ENCODE measurements at regions not wholly inside any gene's neighbourhood (a gene's known extent, or its start where the extent isn't known, plus 50 kb on each side); places are given as distances from the start of the nearest gene placed in this dataset.
"Not testable (repeated sequence)": the region's sequence is repeated elsewhere in the genome, so short reads cannot be mapped to it uniquely, and the experiment has no call there.

DNA sequence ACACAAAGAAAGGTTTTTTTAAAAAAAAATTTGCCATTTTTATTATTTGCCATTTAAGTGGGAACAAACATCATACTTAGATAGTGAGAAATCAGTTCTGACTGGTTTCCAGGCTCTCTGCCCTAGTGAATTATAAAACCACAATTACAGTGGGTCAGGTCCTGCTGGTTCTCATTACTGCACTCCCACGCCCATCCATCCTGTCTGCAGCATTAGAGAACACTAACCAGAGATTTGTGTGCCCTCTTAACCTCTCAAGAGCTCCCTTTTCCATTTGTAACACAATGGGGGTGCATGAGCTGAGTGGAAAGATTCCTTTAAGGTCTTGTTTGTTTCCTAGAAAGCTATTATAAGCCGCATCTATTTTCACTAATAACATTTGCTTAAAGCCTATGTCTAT lies 489.3 kb downstream of the AMY1C start:
- H3K79me2 ChIP-seq (ENCODE audit: low read length), result no peaks in the 10 kb centered on the region
- no peak for DNase-seq
- no peaks in the 10 kb centered on the region for H3F3A ChIP-seq (ENCODE audit: insufficient read depth, low read length)
- no peak overlapping the region for H3K4me3 ChIP-seq (ENCODE audit: low read length)
- H2AFZ ChIP-seq (ENCODE audit: low read length), result no peak overlapping the region
- no peaks in the 10 kb centered on the region for H3K4me1 ChIP-seq (ENCODE audit: low read length)
- no peaks in the 10 kb centered on the region for H3K27me3 ChIP-seq (replicated peaks; ENCODE audit: insufficient read depth, low read length)
- H3K9ac ChIP-seq (ENCODE audit: low read length), result no peak overlapping the region
- no peaks in the 10 kb centered on the region for H3K36me3 ChIP-seq (replicated peaks; ENCODE audit: insufficient read depth, low read length)
- no peak overlapping the region for H3K27ac ChIP-seq (ENCODE audit: low read length)
- H3K9me2 ChIP-seq (replicated peaks; ENCODE audit: insufficient read depth, low read length), result no peaks in the 10 kb centered on the region
- no peak overlapping the region for H3K4me2 ChIP-seq (ENCODE audit: low read depth, low read length)
- no peaks in the 10 kb centered on the region for H4K20me1 ChIP-seq (ENCODE audit: insufficient read depth, low read length)
- no peak for TF ChIP-seq EZH2phosphoT487 (IDR thresholded peaks at IDR 0.05; ENCODE audit: low read length)
- TF ChIP-seq CTCF (IDR thresholded peaks at IDR 0.05; ENCODE audit: low read length), result no peak
- TF ChIP-seq EZH2 (optimal IDR thresholded peaks at IDR 0.05; ENCODE audit: low read depth, low read length), result no peak
- no peaks in the 10 kb centered on the region for H3K9me3 ChIP-seq (replicated peaks; ENCODE audit: insufficient read depth, low read length)

- no peaks in the 10 kb centered on the region for H3K9me3 ChIP-seq (replicated peaks; ENCODE audit: insufficient read depth, low read length)
- no peak for TF ChIP-seq CTCF (IDR thresholded peaks at IDR 0.05; ENCODE audit: low read length)
- no peak for TF ChIP-seq EZH2 (optimal IDR thresholded peaks at IDR 0.05; ENCODE audit: low read depth, low read length)
- no peak for TF ChIP-seq EZH2phosphoT487 (IDR thresholded peaks at IDR 0.05; ENCODE audit: low read length)
- no peak overlapping the region for H3K27ac ChIP-seq (ENCODE audit: low read length)
- no peak overlapping the region for H3K9ac ChIP-seq (ENCODE audit: low read length)
- H3K4me1 ChIP-seq (ENCODE audit: low read length), result no peaks in the 10 kb centered on the region
- no peaks in the 10 kb centered on the region for H3F3A ChIP-seq (ENCODE audit: insufficient read depth, low read length)
- no peak for DNase-seq
- no peaks in the 10 kb centered on the region for H4K20me1 ChIP-seq (ENCODE audit: insufficient read depth, low read length)
- H3K9me2 ChIP-seq (replicated peaks; ENCODE audit: insufficient read depth, low read length), result no peaks in the 10 kb centered on the region
- no peaks in the 10 kb centered on the region for H3K27me3 ChIP-seq (replicated peaks; ENCODE audit: insufficient read depth, low read length)
- no peak overlapping the region for H3K4me3 ChIP-seq (ENCODE audit: low read length)
- H3K36me3 ChIP-seq (replicated peaks; ENCODE audit: insufficient read depth, low read length), result no peaks in the 10 kb centered on the region
- H3K4me2 ChIP-seq (ENCODE audit: low read depth, low read length), result no peak overlapping the region
- H2AFZ ChIP-seq (ENCODE audit: low read length), result no peak overlapping the region
- no peaks in the 10 kb centered on the region for H3K79me2 ChIP-seq (ENCODE audit: low read length)
Observed at GRCh38 chr1:104248385-104248784, 498.7 kb downstream of the AMY1C start.

GRCh38 chr1:104259481-104259880 lies 509.8 kb downstream of the AMY1C start:
- Histone ChIP-seq H3K4me3 (ENCODE audit: low read length) (no peak overlapping the region), H3K4me1 (ENCODE audit: low read length) (no peaks in the 10 kb centered on the region), H2AFZ (ENCODE audit: low read length) (no peak overlapping the region), H3K36me3 (replicated peaks; ENCODE audit: insufficient read depth, low read length) (no peaks in the 10 kb centered on the region), H3K27me3 (replicated peaks; ENCODE audit: insufficient read depth, low read length) (no peaks in the 10 kb centered on the region), H3K9ac (ENCODE audit: low read length) (no peak overlapping the region), H3K9me3 (replicated peaks; ENCODE audit: insufficient read depth, low read length) (no peaks in the 10 kb centered on the region), H3F3A (ENCODE audit: insufficient read depth, low read length) (no peaks in the 10 kb centered on the region), H3K79me2 (ENCODE audit: low read length) (no peaks in the 10 kb centered on the region), H4K20me1 (ENCODE audit: insufficient read depth, low read length) (no peaks in the 10 kb centered on the region), H3K27ac (ENCODE audit: low read length) (no peak overlapping the region), H3K4me2 (ENCODE audit: low read depth, low read length) (no peak overlapping the region), H3K9me2 (replicated peaks; ENCODE audit: insufficient read depth, low read length) (no peaks in the 10 kb centered on the region)
- no peak for DNase-seq
- no peak for TF ChIP-seq EZH2 (optimal IDR thresholded peaks at IDR 0.05; ENCODE audit: low read depth, low read length)
- no peak for TF ChIP-seq EZH2phosphoT487 (IDR thresholded peaks at IDR 0.05; ENCODE audit: low read length)
- TF ChIP-seq CTCF (IDR thresholded peaks at IDR 0.05; ENCODE audit: low read length), result no peak

DNA sequence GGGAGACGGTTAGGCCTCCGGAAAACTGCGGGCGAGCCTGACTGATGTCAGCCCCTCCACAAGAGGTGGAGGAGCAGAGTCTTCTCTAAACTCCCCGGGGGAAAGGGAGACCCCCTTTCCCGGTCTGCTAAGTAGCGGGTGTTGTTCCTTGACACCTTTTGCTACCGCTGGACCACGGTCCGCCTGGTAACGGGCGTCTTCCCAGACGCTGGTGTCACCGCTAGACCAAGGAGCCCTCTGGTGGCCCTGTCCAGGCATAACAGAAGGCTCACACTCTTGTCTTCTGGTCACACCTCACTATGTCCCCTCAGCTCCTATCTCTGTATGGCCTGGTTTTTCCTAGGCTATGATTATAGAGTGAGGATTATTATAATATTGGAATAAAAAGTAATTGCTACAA lies 513.4 kb downstream of the AMY1C start:
- not testable (repeated sequence) for H2AFZ ChIP-seq (ENCODE audit: low read length); DNase-seq; H3K9me2 ChIP-seq (replicated peaks; ENCODE audit: insufficient read depth, low read length)

More for the DNA sequence above, 513.4 kb downstream of the AMY1C start:
- not testable (repeated sequence) for H4K20me1 ChIP-seq (ENCODE audit: insufficient read depth, low read length); H3K79me2 ChIP-seq (ENCODE audit: low read length); H3K4me2 ChIP-seq (ENCODE audit: low read depth, low read length); H3K27me3 ChIP-seq (replicated peaks; ENCODE audit: insufficient read depth, low read length); H3K9ac ChIP-seq (ENCODE audit: low read length); H3F3A ChIP-seq (ENCODE audit: insufficient read depth, low read length); H3K27ac ChIP-seq (ENCODE audit: low read length); H3K9me3 ChIP-seq (replicated peaks; ENCODE audit: insufficient read depth, low read length); H3K4me3 ChIP-seq (ENCODE audit: low read length); H3K36me3 ChIP-seq (replicated peaks; ENCODE audit: insufficient read depth, low read length); H3K4me1 ChIP-seq (ENCODE audit: low read length)

Data from MM.1S (cell line).